ENCODE measurements at regions not wholly inside any gene's neighbourhood (a gene's known extent, or its start where the extent isn't known, plus 50 kb on each side); places are given as distances from the start of the nearest gene placed in this dataset.

DNA sequence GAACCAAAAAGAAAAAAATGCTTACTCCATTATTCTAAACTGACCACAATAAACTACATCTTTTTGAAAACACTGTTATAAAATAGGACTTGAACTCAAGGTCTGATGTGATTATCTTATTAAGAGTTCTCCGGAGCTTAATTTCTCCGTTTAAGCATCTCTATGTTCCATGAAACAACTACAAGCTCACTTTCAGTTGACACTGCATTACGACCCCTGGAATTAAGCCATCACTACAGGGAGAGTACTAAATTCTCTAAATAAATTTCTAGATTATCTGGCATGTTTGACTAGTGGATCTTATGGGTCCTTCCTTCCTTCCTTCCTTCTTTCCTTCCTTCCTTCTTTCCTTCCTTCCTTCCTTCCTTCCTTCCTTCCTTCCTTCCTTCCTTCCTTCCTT lies 249.0 kb downstream of the IKZF2 start:
- Histone ChIP-seq H3K36me3 (ENCODE audit: low read length) (no peaks in the 10 kb centered on the region), H2AFZ (ENCODE audit: low read depth, low read length, severe bottlenecking) (no peak overlapping the region)

GRCh38 chr2:212901604-212902275 lies 249.7 kb downstream of the IKZF2 start:
- Histone ChIP-seq H3F3A (ENCODE audit: insufficient read depth) (no peaks in the 10 kb centered on the region), H3K36me3 (ENCODE audit: low read length) (no peaks in the 10 kb centered on the region), H3K27ac (ENCODE audit: low read depth, low read length) (no peak overlapping the region), H3K9me2 (replicated peaks; ENCODE audit: insufficient read depth, low read length) (no peaks in the 10 kb centered on the region), H3K79me2 (ENCODE audit: insufficient read depth, low read length) (no peaks in the 10 kb centered on the region), H3K4me2 (ENCODE audit: low read depth, low read length, poor library complexity, severe bottlenecking) (no peak overlapping the region), H2AFZ (ENCODE audit: low read depth, low read length, severe bottlenecking) (no peak overlapping the region), H3K9ac (ENCODE audit: low read length) (no peak overlapping the region), H3K27me3 (ENCODE audit: low read length) (no peaks in the 10 kb centered on the region), H3K9me3 (ENCODE audit: insufficient read depth, low read length) (no peaks in the 10 kb centered on the region), H4K20me1 (ENCODE audit: low read depth, low read length) (no peaks in the 10 kb centered on the region), H3K4me3 (ENCODE audit: insufficient read depth, low read length, poor library complexity, severe bottlenecking) (no peak overlapping the region)
- TF ChIP-seq, protein P1, sequence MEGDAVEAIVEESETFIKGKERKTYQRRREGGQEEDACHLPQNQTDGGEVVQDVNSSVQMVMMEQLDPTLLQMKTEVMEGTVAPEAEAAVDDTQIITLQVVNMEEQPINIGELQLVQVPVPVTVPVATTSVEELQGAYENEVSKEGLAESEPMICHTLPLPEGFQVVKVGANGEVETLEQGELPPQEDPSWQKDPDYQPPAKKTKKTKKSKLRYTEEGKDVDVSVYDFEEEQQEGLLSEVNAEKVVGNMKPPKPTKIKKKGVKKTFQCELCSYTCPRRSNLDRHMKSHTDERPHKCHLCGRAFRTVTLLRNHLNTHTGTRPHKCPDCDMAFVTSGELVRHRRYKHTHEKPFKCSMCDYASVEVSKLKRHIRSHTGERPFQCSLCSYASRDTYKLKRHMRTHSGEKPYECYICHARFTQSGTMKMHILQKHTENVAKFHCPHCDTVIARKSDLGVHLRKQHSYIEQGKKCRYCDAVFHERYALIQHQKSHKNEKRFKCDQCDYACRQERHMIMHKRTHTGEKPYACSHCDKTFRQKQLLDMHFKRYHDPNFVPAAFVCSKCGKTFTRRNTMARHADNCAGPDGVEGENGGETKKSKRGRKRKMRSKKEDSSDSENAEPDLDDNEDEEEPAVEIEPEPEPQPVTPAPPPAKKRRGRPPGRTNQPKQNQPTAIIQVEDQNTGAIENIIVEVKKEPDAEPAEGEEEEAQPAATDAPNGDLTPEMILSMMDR (IDR thresholded peaks at IDR 0.05; ENCODE audit: insufficient read depth, low read length, poor library complexity, severe bottlenecking), result no peak
- no peak for TF ChIP-seq EZH2phosphoT487 (conservative IDR thresholded peaks at IDR 0.05; ENCODE audit: low read length)

More for the DNA sequence above, 249.0 kb downstream of the IKZF2 start:
- no peaks in the 10 kb centered on the region for H3K9me2 ChIP-seq (replicated peaks; ENCODE audit: insufficient read depth, low read length)
- H4K20me1 ChIP-seq (ENCODE audit: low read depth, low read length), result no peaks in the 10 kb centered on the region
- H3K4me3 ChIP-seq (ENCODE audit: insufficient read depth, low read length, poor library complexity, severe bottlenecking), result no peak overlapping the region
- H3K27me3 ChIP-seq (ENCODE audit: low read length), result no peaks in the 10 kb centered on the region
- no peaks in the 10 kb centered on the region for H3K9me3 ChIP-seq (ENCODE audit: insufficient read depth, low read length)
- no peaks in the 10 kb centered on the region for H3K79me2 ChIP-seq (ENCODE audit: insufficient read depth, low read length)
- H3F3A ChIP-seq (ENCODE audit: insufficient read depth), result no peaks in the 10 kb centered on the region
- no peak overlapping the region for H3K4me2 ChIP-seq (ENCODE audit: low read depth, low read length, poor library complexity, severe bottlenecking)
- TF ChIP-seq, protein P1 (IDR thresholded peaks at IDR 0.05; ENCODE audit: insufficient read depth, low read length, poor library complexity, severe bottlenecking), result no peak
- no peak for TF ChIP-seq EZH2phosphoT487 (conservative IDR thresholded peaks at IDR 0.05; ENCODE audit: low read length)
- no peak overlapping the region for H3K9ac ChIP-seq (ENCODE audit: low read length)
- no peak overlapping the region for H3K27ac ChIP-seq (ENCODE audit: low read depth, low read length)

DNA sequence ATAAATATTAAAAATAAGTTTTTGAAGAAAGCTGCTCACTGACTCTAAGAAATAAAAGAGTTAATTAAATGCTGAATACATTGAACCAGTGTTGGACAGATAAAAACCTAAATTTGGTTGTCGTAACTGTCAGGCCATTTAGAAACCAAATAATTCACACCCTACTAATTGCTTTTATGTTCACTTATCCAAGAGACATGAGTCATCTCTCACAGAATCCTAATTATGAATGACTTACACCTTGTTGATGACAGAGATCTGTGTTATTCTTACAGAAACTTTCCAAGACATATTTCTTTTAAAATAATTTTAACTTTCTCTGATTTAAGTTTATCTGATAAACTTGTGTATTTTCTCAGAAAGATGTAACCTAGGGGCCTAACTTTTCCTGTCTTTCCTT lies 250.7 kb downstream of the IKZF2 start:
- Histone ChIP-seq H3F3A (ENCODE audit: insufficient read depth) (no peaks in the 10 kb centered on the region), H3K79me2 (ENCODE audit: insufficient read depth, low read length) (no peaks in the 10 kb centered on the region), H3K27ac (ENCODE audit: low read depth, low read length) (no peak overlapping the region)

More for the DNA sequence above, 250.7 kb downstream of the IKZF2 start:
- no peak overlapping the region for H3K4me2 ChIP-seq (ENCODE audit: low read depth, low read length, poor library complexity, severe bottlenecking)
- H4K20me1 ChIP-seq (ENCODE audit: low read depth, low read length), result no peaks in the 10 kb centered on the region
- TF ChIP-seq, protein P1 (IDR thresholded peaks at IDR 0.05; ENCODE audit: insufficient read depth, low read length, poor library complexity, severe bottlenecking), result no peak
- TF ChIP-seq EZH2phosphoT487 (conservative IDR thresholded peaks at IDR 0.05; ENCODE audit: low read length), result no peak
- no peaks in the 10 kb centered on the region for H3K36me3 ChIP-seq (ENCODE audit: low read length)
- H3K9me2 ChIP-seq (replicated peaks; ENCODE audit: insufficient read depth, low read length), result no peaks in the 10 kb centered on the region
- no peak overlapping the region for H2AFZ ChIP-seq (ENCODE audit: low read depth, low read length, severe bottlenecking)
- no peak overlapping the region for H3K4me3 ChIP-seq (ENCODE audit: insufficient read depth, low read length, poor library complexity, severe bottlenecking)
- H3K9ac ChIP-seq (ENCODE audit: low read length), result no peak overlapping the region
- no peaks in the 10 kb centered on the region for H3K9me3 ChIP-seq (ENCODE audit: insufficient read depth, low read length)
- H3K27me3 ChIP-seq (ENCODE audit: low read length), result no peaks in the 10 kb centered on the region
